Stimulated activated naive CD8-positive, alpha-beta T cell treated with anti-CD3 and anti-CD28 coated beads, Interleukin-15, amount 100 ng/mL, for 72 hours (primary cell): ENCODE measurements at regions not wholly inside any gene's neighbourhood (a gene's known extent, or its start where the extent isn't known, plus 50 kb on each side); places are given as distances from the start of the nearest gene placed in this dataset.

ENCODE experiments used
- ATAC-seq: fragments of 150-1000 bp; cut with Tn5 transposase; 2 replicates; pipeline ENCODE4 v1.10.0; 2021; ENCODE audit warnings: mild to moderate bottlenecking, moderate library complexity
- DNase-seq, 2 donors: peaks; one replicate each; pipeline ENCODE4 v3.0.0; 2021 to 2022
- H3K27ac Mint-ChIP-seq, 2 donors: one replicate each; pipeline ENCODE4 v1.8.0; 2022; ENCODE audit warnings: mild to moderate bottlenecking in 2 of 2, mixed read lengths in 2 of 2, moderate library complexity in 2 of 2
- H3K27me3 Mint-ChIP-seq: one replicate; pipeline ENCODE4 v1.8.0; 2022; ENCODE audit warnings: mixed read lengths
- H3K4me1 Mint-ChIP-seq: one replicate; pipeline ENCODE4 v1.8.0; 2022; ENCODE audit warnings: mild to moderate bottlenecking, mixed read lengths
- H3K4me3 Mint-ChIP-seq, 2 donors: one replicate each; pipeline ENCODE4 v1.8.0; 2022; ENCODE audit warnings: mild to moderate bottlenecking in 2 of 2, mixed read lengths in 2 of 2, moderate library complexity in 1 of 2
- H3K9me3 Mint-ChIP-seq, 2 donors: one replicate each; pipeline ENCODE4 v1.8.0; 2022; ENCODE audit warnings: mixed read lengths in 2 of 2

DNA sequence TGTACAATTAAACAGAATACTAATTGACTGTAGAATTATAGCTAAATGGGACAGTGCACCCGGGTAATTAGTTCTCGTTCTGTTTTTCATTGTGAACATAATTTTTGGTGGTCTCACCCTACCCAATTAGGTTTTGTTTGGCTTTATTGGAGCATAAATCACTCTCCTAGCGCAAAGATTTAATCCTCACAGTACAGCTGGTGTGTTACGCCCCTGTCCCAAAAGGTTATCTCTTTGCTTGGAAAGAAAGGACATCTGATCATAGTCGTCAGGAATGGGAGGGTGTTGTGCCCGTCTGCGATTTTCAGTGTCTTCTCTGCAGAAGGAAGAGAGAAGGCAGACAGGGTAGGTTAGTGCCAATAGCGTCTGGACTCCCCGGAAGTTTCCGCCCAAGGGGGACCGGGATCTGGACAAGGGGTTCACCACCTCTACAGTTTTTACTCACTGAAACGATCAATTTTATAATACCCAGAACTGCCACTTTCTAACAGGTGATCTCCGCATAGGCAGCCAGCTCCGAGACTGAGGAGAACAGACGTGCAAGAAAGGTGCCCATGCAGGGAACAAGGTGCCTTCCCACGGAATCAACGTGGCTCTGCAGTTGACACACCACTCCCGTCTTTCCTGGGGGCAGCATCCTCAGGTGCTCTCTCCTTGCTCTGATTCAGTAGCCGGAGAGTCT, 617.4 kb upstream of the CDH4 start:
- ATAC-seq, result no peak
- no peak overlapping the region for H3K4me3 Mint-ChIP-seq
- no peaks in the 10 kb centered on the region for H3K9me3 Mint-ChIP-seq
- no peak for DNase-seq
- no peak overlapping the region for H3K27ac Mint-ChIP-seq
- peaks cover 8% of the 10 kb centered on the region for H3K27me3 Mint-ChIP-seq
- no peaks in the 10 kb centered on the region for H3K4me1 Mint-ChIP-seq

DNA sequence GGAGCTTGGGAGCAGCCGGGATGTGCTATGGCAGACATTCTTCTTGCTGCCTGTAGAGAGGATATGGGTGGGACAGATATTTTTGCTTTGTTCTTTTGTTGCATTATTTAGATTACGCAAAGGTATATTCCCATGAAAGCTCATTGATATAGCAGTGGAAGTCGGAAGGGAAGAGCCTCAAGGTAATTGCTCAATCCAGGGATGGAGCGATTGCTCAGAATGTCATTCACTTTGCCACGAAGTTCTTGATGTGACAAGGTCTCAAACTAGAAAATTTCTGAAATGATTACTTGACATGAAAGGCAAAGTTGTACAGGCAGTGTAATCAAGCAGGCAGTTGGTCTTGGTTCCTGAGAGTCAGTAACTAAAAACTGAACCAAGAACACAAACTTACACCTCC, 615.6 kb upstream of the CDH4 start:
- ATAC-seq (no peak), DNase-seq (no peak)
- Mint-ChIP-seq H3K27me3 (peaks cover 8% of the 10 kb centered on the region), H3K4me1 (no peaks in the 10 kb centered on the region), H3K4me3 (no peak overlapping the region), H3K27ac (no peak overlapping the region), H3K9me3 (no peaks in the 10 kb centered on the region)

DNA sequence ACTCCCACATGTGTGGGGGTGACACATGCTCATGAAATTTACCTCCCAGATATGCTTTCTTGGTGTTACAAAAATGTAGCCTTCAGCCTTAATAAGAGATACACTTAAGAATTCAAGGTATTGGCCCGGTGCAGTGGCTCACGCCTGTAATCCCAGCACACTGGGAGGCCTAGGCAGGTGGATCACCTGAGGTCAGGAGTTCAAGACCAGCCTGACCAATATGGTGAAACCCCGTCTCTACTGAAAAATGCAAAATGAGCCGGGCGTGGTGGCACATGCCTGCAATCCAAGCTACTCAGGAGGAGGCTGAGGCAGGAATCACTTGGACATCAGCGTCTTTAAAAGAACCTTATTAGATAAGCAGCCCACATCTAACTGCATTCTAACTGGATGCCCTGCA, 614.3 kb upstream of the CDH4 start:
- no peaks in the 10 kb centered on the region for H3K9me3 Mint-ChIP-seq
- H3K4me1 Mint-ChIP-seq, result no peaks in the 10 kb centered on the region
- H3K27ac Mint-ChIP-seq, result no peak overlapping the region
- peaks cover 10% of the 10 kb centered on the region for H3K27me3 Mint-ChIP-seq
- no peak for DNase-seq
- no peak for ATAC-seq
- H3K4me3 Mint-ChIP-seq, result no peak overlapping the region

DNA sequence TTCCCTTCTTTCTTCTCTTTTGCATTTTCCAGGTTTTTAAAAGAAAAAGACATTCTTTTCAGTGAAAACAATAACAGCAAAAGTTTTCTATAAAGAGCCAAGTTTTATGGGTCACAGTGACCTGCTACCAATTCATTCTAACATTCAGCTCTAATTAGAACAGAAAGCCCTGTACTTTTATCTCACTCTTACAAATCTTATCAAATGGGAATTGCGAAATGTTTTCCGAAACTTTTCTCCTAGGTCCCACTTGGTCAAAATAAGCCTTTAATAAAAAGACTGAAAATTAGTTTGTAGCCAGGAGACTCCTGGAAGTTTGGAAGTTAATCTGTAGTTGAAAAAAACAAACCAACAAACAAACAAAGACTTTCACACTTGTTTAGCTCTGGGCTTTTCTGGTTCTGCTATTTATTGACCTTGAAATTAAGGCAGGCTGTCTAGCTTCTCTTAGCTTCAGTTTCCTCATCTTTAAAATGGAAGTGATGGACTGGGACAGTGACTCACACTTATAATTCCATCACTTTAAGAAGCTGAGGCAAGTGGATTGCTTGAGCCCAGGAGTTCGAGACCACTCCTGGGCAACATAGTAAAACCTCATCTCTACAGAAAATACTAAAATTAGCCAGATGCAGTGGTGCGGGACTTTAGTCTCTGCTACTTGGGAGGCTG, 613.5 kb upstream of the CDH4 start:
- DNase-seq (no peak), ATAC-seq (no peak)
- peaks cover 16% of the 10 kb centered on the region for H3K27me3 Mint-ChIP-seq
- no peak overlapping the region for H3K27ac Mint-ChIP-seq
- H3K4me3 Mint-ChIP-seq, result no peak overlapping the region
- no peaks in the 10 kb centered on the region for H3K4me1 Mint-ChIP-seq
- no peaks in the 10 kb centered on the region for H3K9me3 Mint-ChIP-seq

DNA sequence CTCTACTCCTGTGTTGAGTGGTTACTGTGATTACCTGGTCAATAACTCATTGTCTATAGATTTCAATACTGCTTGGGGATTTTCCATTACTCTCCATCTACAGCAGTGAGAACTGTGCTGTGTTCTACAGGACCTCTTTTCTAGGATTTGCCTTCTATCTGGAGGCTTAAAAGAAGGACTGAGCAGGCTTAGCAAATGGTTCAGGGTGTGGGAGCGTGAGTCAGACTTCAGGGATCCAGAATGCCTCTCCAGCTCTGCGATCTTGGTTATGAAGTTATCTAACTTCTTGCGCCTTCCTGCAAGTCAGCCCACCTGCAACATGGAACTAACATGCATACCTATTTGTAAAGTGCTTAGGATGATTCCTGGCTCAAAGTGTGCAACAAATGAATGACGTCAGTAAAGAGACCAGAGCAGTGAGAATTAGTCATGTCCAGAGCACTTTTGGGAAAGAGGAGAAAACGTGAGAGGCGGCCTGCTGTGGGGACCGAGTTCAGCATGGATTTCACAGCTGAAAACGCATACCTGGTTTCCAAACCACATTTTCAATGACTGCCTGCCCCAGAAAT, 610.1 kb upstream of the CDH4 start:
- no peak for ATAC-seq
- peaks cover 16% of the 10 kb centered on the region for H3K27me3 Mint-ChIP-seq
- DNase-seq, result no peak
- H3K4me1 Mint-ChIP-seq, result no peaks in the 10 kb centered on the region
- H3K27ac Mint-ChIP-seq, result no peak overlapping the region
- no peaks in the 10 kb centered on the region for H3K9me3 Mint-ChIP-seq
- no peak overlapping the region for H3K4me3 Mint-ChIP-seq

DNA sequence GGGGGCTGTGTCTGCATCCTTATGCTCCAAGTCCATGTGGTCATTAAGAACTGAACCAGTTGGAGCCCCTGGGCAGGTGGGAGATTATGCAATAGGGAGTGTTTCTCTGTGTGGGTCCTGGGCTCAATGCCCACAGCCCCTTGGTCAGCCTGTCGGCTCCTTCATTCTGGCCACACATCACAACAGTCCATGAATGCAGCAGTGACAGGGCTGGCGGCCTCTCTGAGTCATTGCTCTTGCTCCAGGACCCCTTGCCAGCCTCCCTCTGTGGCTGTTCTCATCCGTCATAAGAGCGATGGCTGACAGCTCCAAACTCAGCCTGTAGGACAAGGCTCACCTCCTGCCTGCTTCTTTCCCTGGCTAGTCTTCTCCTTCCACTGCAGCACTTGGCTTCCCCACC, 609.5 kb upstream of the CDH4 start:
- Mint-ChIP-seq H3K9me3 (no peaks in the 10 kb centered on the region), H3K27me3 (peaks cover 16% of the 10 kb centered on the region), H3K4me1 (no peaks in the 10 kb centered on the region), H3K27ac (no peak overlapping the region), H3K4me3 (no peak overlapping the region)
- DNase-seq (no peak), ATAC-seq (no peak)

DNA sequence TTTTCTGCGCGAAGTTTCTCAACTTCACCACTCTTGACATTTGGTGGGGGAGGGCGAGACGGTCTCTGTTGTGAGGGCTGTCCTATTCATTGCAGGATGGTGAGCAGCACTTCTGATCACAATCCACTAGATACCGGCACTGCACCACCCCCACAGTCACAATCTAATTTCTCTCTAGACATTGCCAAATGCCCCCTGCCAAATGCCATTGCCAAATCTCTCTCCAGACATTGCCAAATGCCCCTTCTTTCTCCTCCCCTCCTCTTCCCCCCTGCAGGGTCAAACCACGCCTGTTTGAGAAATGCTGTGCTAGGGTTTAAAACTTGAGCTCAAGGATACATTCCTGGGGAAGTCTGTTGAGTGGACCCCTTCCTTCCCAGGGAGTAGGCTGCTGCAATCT, 603.5 kb upstream of the CDH4 start:
- Mint-ChIP-seq H3K4me1 (no peaks in the 10 kb centered on the region), H3K27ac (no peak overlapping the region), H3K9me3 (peaks cover 6 to 9% of the 10 kb centered on the region in 2 donors)

DNA sequence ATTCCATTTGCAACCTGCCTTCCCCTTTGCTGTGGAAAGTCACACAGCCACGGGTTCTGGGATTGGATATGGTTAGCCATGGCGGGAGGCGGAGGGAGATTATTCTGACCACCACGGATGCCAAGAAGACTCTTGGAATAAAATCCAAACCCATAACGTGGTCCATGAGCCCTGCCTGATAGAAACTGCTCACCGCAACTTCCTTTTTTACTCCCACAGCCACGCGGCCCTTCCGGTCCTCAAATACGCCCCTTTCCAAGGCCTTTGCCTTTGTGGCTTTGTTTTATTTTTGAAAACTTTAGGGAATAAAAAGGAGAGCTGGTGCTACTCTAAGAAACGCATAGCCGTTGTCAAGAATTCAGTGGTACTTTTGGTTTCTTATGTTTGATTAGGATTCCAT, 602.5 kb upstream of the CDH4 start:
- DNase-seq (no peak), ATAC-seq (no peak)
- Mint-ChIP-seq H3K9me3 (peaks cover 6 to 9% of the 10 kb centered on the region in 2 donors), H3K4me3 (no peak overlapping the region), H3K4me1 (no peaks in the 10 kb centered on the region), H3K27ac (peak overlapping the region in 1 of 2 donors; percentile 42), H3K27me3 (peaks cover 7% of the 10 kb centered on the region)

More for the DNA sequence above, 603.5 kb upstream of the CDH4 start:
- ATAC-seq (no peak), DNase-seq (no peak)
- H3K27me3 Mint-ChIP-seq, result peaks cover 8% of the 10 kb centered on the region
- no peak overlapping the region for H3K4me3 Mint-ChIP-seq

DNA sequence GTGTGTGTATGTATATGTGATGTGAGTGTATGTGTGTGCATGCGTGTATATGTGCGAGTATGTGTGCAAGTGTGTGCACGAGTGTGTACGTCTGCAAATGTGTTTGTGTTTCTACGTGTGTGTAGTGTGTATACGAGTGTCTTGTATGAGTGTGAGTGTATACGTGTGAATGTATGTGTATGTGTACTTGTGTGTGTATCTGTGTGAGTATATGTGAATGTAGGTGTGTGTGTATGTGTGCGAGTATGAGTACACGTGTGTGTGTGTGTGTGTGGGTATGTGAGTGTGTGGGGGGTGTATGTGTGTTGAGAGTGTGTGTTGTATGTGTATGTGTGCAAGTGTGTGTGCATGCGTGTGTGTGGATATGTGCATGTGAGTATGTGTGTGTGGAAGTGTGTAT, 602.0 kb upstream of the CDH4 start:
- peaks cover 2% of the 10 kb centered on the region for H3K27me3 Mint-ChIP-seq
- no peak overlapping the region for H3K27ac Mint-ChIP-seq
- no peak overlapping the region for H3K4me3 Mint-ChIP-seq
- H3K4me1 Mint-ChIP-seq, result no peaks in the 10 kb centered on the region
- ATAC-seq (no peak), DNase-seq (no peak)
- peaks cover 8 to 10% of the 10 kb centered on the region in 2 donors for H3K9me3 Mint-ChIP-seq

DNA sequence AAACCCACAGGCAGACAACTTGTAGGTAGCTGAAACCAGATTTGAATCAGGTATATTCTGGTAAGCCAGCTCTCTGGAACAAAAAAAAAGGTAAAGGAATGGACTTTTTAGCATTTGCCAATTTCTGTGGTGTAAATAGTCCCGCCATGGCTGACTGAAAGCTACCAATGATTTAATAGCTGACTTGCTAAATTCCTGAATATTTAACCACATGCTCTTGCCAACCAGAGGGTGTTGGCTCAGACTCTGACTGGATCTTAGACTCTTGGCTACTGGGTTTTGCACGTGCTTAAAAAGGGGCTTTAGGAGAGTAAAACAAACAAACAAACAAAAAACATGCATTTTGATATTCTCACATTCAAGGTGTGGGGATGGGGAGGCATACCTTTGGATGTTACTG, 600.0 kb upstream of the CDH4 start:
- Mint-ChIP-seq H3K4me1 (no peaks in the 10 kb centered on the region), H3K27ac (no peak overlapping the region), H3K9me3 (peaks cover 14 to 20% of the 10 kb centered on the region in 2 donors), H3K27me3 (peaks cover 6% of the 10 kb centered on the region), H3K4me3 (no peak overlapping the region)
- ATAC-seq, result no peak
- no peak for DNase-seq

DNA sequence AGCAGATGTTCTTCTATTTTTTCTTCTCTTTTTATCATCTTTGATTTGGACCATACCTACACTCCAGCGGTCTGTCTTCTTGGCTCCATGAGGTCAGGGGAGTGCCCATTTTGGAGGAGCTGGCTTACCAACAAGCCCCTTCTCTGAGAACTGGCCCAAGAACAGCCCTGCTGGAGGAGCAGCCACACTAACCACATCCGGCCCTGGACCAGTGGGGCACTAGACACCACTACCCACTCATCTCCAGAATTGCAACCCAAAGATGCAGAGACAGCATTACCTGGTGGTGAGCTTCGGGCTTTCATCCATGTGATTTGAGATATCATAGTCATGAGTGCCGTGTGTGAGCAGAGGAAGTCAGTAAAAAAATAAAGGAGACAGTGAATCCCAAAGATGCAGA, 599.4 kb upstream of the CDH4 start:
- Mint-ChIP-seq H3K4me3 (no peak overlapping the region), H3K27me3 (peaks cover 11% of the 10 kb centered on the region), H3K4me1 (no peaks in the 10 kb centered on the region), H3K9me3 (peaks cover 14 to 20% of the 10 kb centered on the region in 2 donors), H3K27ac (no peak overlapping the region)
- DNase-seq (no peak), ATAC-seq (no peak)

DNA sequence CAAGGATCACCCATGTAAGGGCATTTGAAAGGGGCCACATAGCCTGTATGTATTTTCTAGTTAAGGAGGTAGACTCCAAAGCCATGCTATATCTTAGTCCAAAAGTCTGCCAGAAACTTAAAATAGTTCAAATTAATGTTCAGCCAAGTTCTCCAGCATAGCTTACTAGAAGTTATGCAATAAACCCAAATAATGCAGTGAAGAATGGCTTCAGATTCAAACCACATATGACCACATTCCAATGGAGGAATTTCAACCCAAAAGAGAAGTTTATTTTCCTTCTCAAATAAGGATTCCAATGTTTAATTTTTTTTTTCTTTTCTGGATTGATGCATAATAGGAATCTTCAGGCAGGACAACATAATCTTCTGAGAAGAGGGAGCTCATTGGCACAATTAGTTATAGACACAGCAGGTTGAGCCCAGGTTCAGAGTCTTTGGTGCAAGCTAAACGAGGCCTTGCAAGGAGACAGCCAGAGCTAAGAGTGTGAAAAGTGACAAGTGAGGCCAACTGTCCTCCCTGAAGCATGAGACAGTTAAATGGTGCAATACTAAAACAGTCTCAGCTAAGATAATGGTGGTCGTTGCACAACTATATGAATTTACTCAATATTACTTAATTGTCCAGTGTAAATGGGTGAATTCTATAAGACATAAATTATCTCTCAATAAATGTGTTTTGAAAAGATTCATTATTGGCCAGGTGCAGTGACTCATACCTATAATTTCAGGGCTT, 598.8 kb upstream of the CDH4 start:
- ATAC-seq (no peak), DNase-seq (no peak)
- Mint-ChIP-seq H3K4me3 (no peak overlapping the region), H3K9me3 (peaks cover 14 to 20% of the 10 kb centered on the region in 2 donors), H3K4me1 (no peaks in the 10 kb centered on the region), H3K27ac (no peak overlapping the region), H3K27me3 (peaks cover 18% of the 10 kb centered on the region)

DNA sequence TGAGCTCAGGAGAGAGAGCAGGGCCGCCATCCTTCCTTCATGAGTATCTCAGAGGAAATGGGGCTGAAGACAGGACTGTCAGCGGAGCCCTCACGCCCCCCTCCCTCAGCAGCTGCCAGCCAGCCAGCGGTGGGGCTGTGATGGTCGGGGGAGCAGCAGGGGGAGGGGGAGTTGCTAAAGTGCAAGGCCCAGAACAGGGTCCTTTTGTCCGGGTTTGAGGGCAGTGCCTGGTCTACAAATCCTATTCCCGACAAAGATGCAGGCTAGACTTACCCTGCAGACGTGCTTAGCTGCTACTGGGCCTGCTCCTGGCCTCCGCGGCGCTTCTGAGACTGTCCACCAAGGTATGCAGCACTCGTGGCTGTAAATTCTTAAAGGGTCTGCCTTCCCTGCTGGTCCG, 593.4 kb upstream of the CDH4 start:
- H3K9me3 Mint-ChIP-seq, result peaks cover 9 to 11% of the 10 kb centered on the region in 2 donors
- peaks cover 27% of the 10 kb centered on the region for H3K27me3 Mint-ChIP-seq
- ATAC-seq (no peak), DNase-seq (no peak)
- H3K4me1 Mint-ChIP-seq, result no peaks in the 10 kb centered on the region
- H3K4me3 Mint-ChIP-seq, result no peak overlapping the region
- peak overlapping the region in 1 of 2 donors; percentile 27 for H3K27ac Mint-ChIP-seq

DNA sequence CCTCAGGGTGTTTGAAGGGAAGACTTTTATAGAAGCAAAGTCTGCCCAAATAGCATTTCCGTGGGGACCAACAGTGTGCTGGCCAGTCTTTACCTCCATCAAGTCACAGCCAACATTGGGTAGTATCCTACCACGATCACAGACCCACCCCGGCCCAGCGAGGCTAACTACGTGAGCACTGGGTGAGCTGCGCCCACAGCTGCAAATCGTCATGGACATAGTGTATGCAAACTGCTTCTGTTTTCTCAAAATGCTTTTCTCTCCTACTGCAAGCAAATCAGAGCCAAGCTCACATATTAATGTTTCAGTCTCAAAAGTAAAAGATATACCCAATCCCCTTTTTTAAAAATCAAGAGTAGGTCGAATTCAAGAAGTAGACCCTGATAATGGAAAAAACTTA, 592.8 kb upstream of the CDH4 start:
- no peak for ATAC-seq
- DNase-seq, result no peak
- Mint-ChIP-seq H3K27ac (no peak overlapping the region), H3K4me3 (no peak overlapping the region), H3K9me3 (peaks cover 9 to 11% of the 10 kb centered on the region in 2 donors), H3K27me3 (peaks cover 27% of the 10 kb centered on the region), H3K4me1 (no peaks in the 10 kb centered on the region)

DNA sequence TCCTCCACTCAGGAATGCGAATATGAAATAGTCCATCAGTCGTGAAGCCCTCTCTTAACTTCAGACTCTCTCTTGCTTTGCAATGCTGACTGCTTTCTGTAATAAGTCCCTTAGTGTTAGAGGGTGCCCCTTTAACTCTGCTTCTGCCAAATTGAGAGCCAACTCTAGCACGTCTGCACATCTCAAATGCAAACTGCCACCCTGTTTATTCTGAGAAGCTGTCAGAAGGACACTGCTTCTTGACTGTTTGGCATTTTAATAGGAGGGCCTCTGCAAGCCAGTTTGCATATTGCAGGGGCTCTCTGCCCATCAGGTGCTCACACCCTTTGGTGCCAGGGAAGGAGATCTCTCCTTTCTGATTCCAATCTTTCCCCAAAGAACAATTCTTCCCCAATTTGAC, 589.8 kb upstream of the CDH4 start:
- Mint-ChIP-seq H3K4me1 (no peaks in the 10 kb centered on the region), H3K4me3 (no peak overlapping the region), H3K9me3 (no peaks in the 10 kb centered on the region), H3K27ac (no peak overlapping the region), H3K27me3 (peaks cover 19% of the 10 kb centered on the region)
- no peak for ATAC-seq
- DNase-seq, result no peak

DNA sequence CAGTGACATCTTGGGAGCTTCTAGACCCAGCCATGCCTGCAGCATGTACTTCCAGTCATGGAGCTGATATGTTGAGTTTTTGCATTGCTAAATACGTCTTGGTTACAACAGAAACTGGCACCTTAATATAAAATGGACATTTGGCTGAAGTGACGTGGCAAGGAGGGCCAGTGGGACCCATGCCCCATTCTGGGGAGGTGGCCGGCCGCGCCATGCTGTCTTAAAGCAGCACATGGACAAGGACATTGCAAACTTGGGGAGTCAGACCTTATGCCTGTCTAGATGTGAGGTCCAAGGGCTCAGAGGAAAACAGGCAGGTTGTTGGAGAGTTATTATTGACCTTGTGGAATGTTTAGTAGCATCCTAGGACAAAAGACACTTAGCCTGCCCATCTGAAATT, 588.0 kb upstream of the CDH4 start:
- Mint-ChIP-seq H3K9me3 (no peaks in the 10 kb centered on the region), H3K4me3 (no peak overlapping the region), H3K4me1 (no peaks in the 10 kb centered on the region), H3K27ac (no peak overlapping the region), H3K27me3 (peaks cover 8% of the 10 kb centered on the region)
- DNase-seq (no peak), ATAC-seq (no peak)
